ENCODE measurements at regions not wholly inside any gene's neighbourhood (a gene's known extent, or its start where the extent isn't known, plus 50 kb on each side); places are given as distances from the start of the nearest gene placed in this dataset.
"Not testable (repeated sequence)": the region's sequence is repeated elsewhere in the genome, so short reads cannot be mapped to it uniquely, and the experiment has no call there.

DNA sequence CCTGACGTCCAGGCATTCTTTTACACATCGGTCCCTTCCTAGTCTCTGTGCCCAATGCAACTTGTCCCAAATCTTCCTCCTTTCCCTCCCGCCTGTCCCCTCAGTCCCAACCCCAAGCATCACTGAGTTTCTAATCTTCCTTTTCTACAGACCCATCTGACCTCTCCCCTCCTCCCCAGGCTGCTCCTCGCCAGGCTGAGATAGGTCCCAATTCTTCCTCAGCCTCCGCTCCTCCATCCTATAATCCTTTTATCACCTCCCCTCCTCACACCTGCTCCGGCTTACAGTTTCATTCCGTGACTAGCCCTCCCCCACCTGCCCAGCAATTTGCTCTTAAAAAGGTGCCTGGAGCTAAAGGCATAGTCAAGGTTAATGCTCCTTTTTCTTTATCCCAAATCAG lies 323.1 kb upstream of the LMCD1 start:
- TF ChIP-seq CTCF (IDR thresholded peaks at IDR 0.05; ENCODE audit: extremely low read depth in 1 of 2, insufficient read depth in 1 of 2, low read depth in 1 of 2, low read length in 2 of 2); POLR2A (IDR thresholded peaks at IDR 0.05; ENCODE audit: low read depth, low read length); EZH2 (IDR thresholded peaks at IDR 0.05; ENCODE audit: borderline replicate concordance, low read depth, low read length, severe bottlenecking); POLR2AphosphoS5 (IDR thresholded peaks at IDR 0.05; ENCODE audit: insufficient read depth, low read depth, low read length); MAX (IDR thresholded peaks at IDR 0.05; ENCODE audit: insufficient read depth, insufficient read length); MYC (IDR thresholded peaks at IDR 0.05; ENCODE audit: low read depth, low read length); FOS (IDR thresholded peaks at IDR 0.05; ENCODE audit: borderline replicate concordance, insufficient read depth, low read length); JUN (IDR thresholded peaks at IDR 0.05; ENCODE audit: borderline replicate concordance, insufficient read depth, insufficient read length, low read depth): not testable (repeated sequence)

All from endothelial cell of umbilical vein (primary cell).